NCI-H146 treated with DMSO at 0.1 percent for 48 hours (cell line): ENCODE measurements at regions not wholly inside any gene's neighbourhood (a gene's known extent, or its start where the extent isn't known, plus 50 kb on each side); places are given as distances from the start of the nearest gene placed in this dataset.

Source experiments
- DNase-seq: peaks from one replicate; lab custom pipeline; 2025; ENCODE audit not compliant: unreplicated experiment; lab: John Stamatoyannopoulos, UW

GRCh38 chr11:111194860-111195568 is 50.5 kb upstream of the POU2AF2 start:
- DNase-seq: no peak

GRCh38 chr11:111193924-111194490 is 51.5 kb upstream of the POU2AF2 start:
- no peak for DNase-seq

GRCh38 chr11:111189466-111189865 is 56.1 kb upstream of the POU2AF2 start:
- DNase-seq: no peak

GRCh38 chr11:111186308-111186915 is 59.1 kb upstream of the POU2AF2 start:
- no peak for DNase-seq

- no peak for DNase-seq
Measured at GRCh38 chr11:111185266-111185665, 60.3 kb upstream of the POU2AF2 start.

GRCh38 chr11:111183706-111184105 is 61.8 kb upstream of the POU2AF2 start:
- DNase-seq: no peak

- DNase-seq: no peak
Measured at GRCh38 chr11:111179184-111179910, 66.2 kb upstream of the POU2AF2 start.

- no peak for DNase-seq
Measured at GRCh38 chr11:111177037-111177871, 68.3 kb upstream of the POU2AF2 start.

- no peak for DNase-seq
Measured at GRCh38 chr11:111176603-111177002, 68.9 kb upstream of the POU2AF2 start.

- no peak for DNase-seq
Measured at GRCh38 chr11:111173221-111173620, 72.3 kb upstream of the POU2AF2 start.

GRCh38 chr11:111172321-111172862 is 73.1 kb upstream of the POU2AF2 start:
- no peak for DNase-seq

- DNase-seq: no peak
Measured at GRCh38 chr11:111170761-111171379, 74.7 kb upstream of the POU2AF2 start.

- no peak for DNase-seq
Measured at GRCh38 chr11:111169367-111169766, 76.2 kb upstream of the POU2AF2 start.

GRCh38 chr11:111168871-111169270 is 76.7 kb upstream of the POU2AF2 start:
- DNase-seq: no peak

GRCh38 chr11:111167666-111168065 is 77.9 kb upstream of the POU2AF2 start:
- no peak for DNase-seq

GRCh38 chr11:111166598-111166997 is 78.9 kb upstream of the POU2AF2 start:
- DNase-seq: no peak

GRCh38 chr11:111162305-111162704 is 83.2 kb upstream of the POU2AF2 start:
- no peak for DNase-seq

GRCh38 chr11:111157571-111157970 is 88.0 kb upstream of the POU2AF2 start:
- DNase-seq: no peak

GRCh38 chr11:111155021-111155420 is 90.5 kb upstream of the POU2AF2 start:
- DNase-seq: no peak

- DNase-seq: no peak
Measured at GRCh38 chr11:111153194-111153593, 92.3 kb upstream of the POU2AF2 start.
